Stomach (tissue), 4 donors: ENCODE measurements at regions not wholly inside any gene's neighbourhood (a gene's known extent, or its start where the extent isn't known, plus 50 kb on each side); places are given as distances from the start of the nearest gene placed in this dataset.

Source experiments
- CTCF ChIP-seq, 7 experiments: fragments of 450-650 bp in 4 of 7; fragments of 200-600 bp in 3 of 7; sonication (generic) in 3 of 7; IDR thresholded peaks; one replicate each; pipeline ENCODE4 v1.5.1; 2016 to 2019; ENCODE audit warnings: antibody characterized with exemption in 7 of 7, control low read depth in 2 of 7, mild to moderate bottlenecking in 1 of 7
- POLR2AphosphoS5 ChIP-seq, 3 donors: sonication (generic); formaldehyde crosslinking; IDR thresholded peaks; one replicate each; pipeline ENCODE4 v1.6.1; 2016; ENCODE audit warnings: antibody characterized with exemption in 3 of 3

DNA sequence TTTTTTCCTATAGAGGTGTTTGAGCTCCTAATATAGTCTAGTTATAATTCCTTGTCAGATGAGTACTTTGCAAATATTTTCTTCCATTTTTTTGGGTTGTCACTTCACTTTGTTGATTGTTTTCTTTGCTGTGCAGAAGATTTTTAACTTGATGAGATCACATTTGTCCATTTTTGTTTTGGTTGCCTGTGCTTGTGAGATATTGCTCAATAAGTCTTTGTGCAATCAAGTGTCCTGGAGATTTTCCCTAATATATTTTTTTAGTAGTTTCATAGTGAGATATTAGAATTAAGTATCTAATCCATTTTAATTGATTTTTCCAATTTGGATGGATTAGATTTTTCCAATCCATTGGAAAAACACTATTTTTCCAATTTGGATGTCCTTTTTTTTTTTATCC is 1395.5 kb downstream of the PLA2G4A start:
- TF ChIP-seq CTCF (IDR thresholded peaks at IDR 0.05): no peak
- no peak for TF ChIP-seq POLR2AphosphoS5 (IDR thresholded peaks at IDR 0.05)
